ENCODE measurements at regions not wholly inside any gene's neighbourhood (a gene's known extent, or its start where the extent isn't known, plus 50 kb on each side); places are given as distances from the start of the nearest gene placed in this dataset.

- ATAC-seq, result no peak
- DNase-seq, result no peak
- Histone ChIP-seq H3K4me3 (no peak overlapping the region), H3K27ac (no peak overlapping the region), H3K36me3 (no peaks in the 10 kb centered on the region), H3K4me1 (no peaks in the 10 kb centered on the region), H3K27me3 (no peaks in the 10 kb centered on the region), H3K9me3 (no peaks in the 10 kb centered on the region)
- in situ Hi-C loops (cut with MboI; ENCODE audit: low sequenced_read_pairs in 4 of 4), result loop anchor here in 1 of 4 donors (10.0 to 25.0 kb wide), 2 partner anchors 60 to 538 kb away; no protein-coding TSS in a partner anchor
- intact Hi-C loops (cut with DNase I; ENCODE audit: low total_unique reads), result no loop called here
- TF ChIP-seq CTCF (IDR thresholded peaks at IDR 0.05 in 4 of 5, conservative IDR thresholded peaks at IDR 0.05 in 1 of 5) (no peak), POLR2A (IDR thresholded peaks at IDR 0.05) (no peak)
Observed at GRCh38 chr11:27274854-27275395, 88.1 kb downstream of the CCDC34 start.

- Histone ChIP-seq H3K9me3 (no peaks in the 10 kb centered on the region), H3K4me3 (no peak overlapping the region), H3K4me1 (no peaks in the 10 kb centered on the region), H3K36me3 (no peaks in the 10 kb centered on the region), H3K27ac (no peak overlapping the region), H3K27me3 (no peaks in the 10 kb centered on the region)
- intact Hi-C loops (cut with DNase I; ENCODE audit: low total_unique reads) (no loop called here), in situ Hi-C loops (cut with MboI; ENCODE audit: low sequenced_read_pairs in 4 of 4) (no loop called here)
- ATAC-seq (no peak), DNase-seq (no peak)
- no peak for TF ChIP-seq POLR2A (IDR thresholded peaks at IDR 0.05)
Observed at GRCh38 chr11:27266125-27266524, 96.9 kb downstream of the CCDC34 start.

GRCh38 chr11:27263986-27264385, 99.0 kb downstream of the CCDC34 start:
- Histone ChIP-seq H3K4me3 (no peak overlapping the region), H3K4me1 (no peaks in the 10 kb centered on the region), H3K36me3 (no peaks in the 10 kb centered on the region), H3K9me3 (no peaks in the 10 kb centered on the region), H3K27ac (no peak overlapping the region), H3K27me3 (no peaks in the 10 kb centered on the region)
- intact Hi-C loops (cut with DNase I; ENCODE audit: low total_unique reads) (no loop called here), in situ Hi-C loops (cut with MboI; ENCODE audit: low sequenced_read_pairs in 4 of 4) (no loop called here)
- TF ChIP-seq CTCF (IDR thresholded peaks at IDR 0.05 in 4 of 5, conservative IDR thresholded peaks at IDR 0.05 in 1 of 5) (no peak), POLR2A (IDR thresholded peaks at IDR 0.05) (no peak)
- DNase-seq (no peak), ATAC-seq (no peak)

GRCh38 chr11:27263046-27263445, 100.0 kb downstream of the CCDC34 start:
- no peaks in the 10 kb centered on the region for H3K9me3 ChIP-seq
- H3K4me1 ChIP-seq, result no peaks in the 10 kb centered on the region
- DNase-seq, result no peak
- H3K27me3 ChIP-seq, result no peaks in the 10 kb centered on the region
- H3K27ac ChIP-seq, result no peak overlapping the region
- no peak for ATAC-seq
- TF ChIP-seq POLR2A (IDR thresholded peaks at IDR 0.05), result no peak
- TF ChIP-seq CTCF (IDR thresholded peaks at IDR 0.05 in 4 of 5, conservative IDR thresholded peaks at IDR 0.05 in 1 of 5), result no peak
- in situ Hi-C loops (cut with MboI; ENCODE audit: low sequenced_read_pairs in 4 of 4), result no loop called here
- H3K4me3 ChIP-seq, result no peak overlapping the region
- intact Hi-C loops (cut with DNase I; ENCODE audit: low total_unique reads), result no loop called here
- no peaks in the 10 kb centered on the region for H3K36me3 ChIP-seq

- Histone ChIP-seq H3K9me3 (no peaks in the 10 kb centered on the region), H3K4me1 (no peaks in the 10 kb centered on the region), H3K27me3 (no peaks in the 10 kb centered on the region), H3K27ac (no peak overlapping the region), H3K4me3 (no peak overlapping the region), H3K36me3 (no peaks in the 10 kb centered on the region)
- intact Hi-C loops (cut with DNase I; ENCODE audit: low total_unique reads), result no loop called here
- ATAC-seq (no peak), DNase-seq (no peak)
- in situ Hi-C loops (cut with MboI; ENCODE audit: low sequenced_read_pairs in 4 of 4), result no loop called here
- TF ChIP-seq CTCF (IDR thresholded peaks at IDR 0.05 in 4 of 5, conservative IDR thresholded peaks at IDR 0.05 in 1 of 5) (no peak), POLR2A (IDR thresholded peaks at IDR 0.05) (no peak)
Observed at GRCh38 chr11:27255447-27255828, 107.6 kb downstream of the CCDC34 start.

All from gastrocnemius medialis (tissue), 4 donors.